ENCODE measurements at regions not wholly inside any gene's neighbourhood (a gene's known extent, or its start where the extent isn't known, plus 50 kb on each side); places are given as distances from the start of the nearest gene placed in this dataset.

- no peak for TF ChIP-seq CTCF (IDR thresholded peaks at IDR 0.05; ENCODE audit: control insufficient read depth, insufficient read depth, low read depth, low read length, missing control alignments)
- no peak overlapping the region for H3K4me3 ChIP-seq (ENCODE audit: control insufficient read depth, low read depth, low read length)
- DNase-seq (ENCODE audit: low read depth), result no peak
These were observed 177.1 kb upstream of the LCORL start for GRCh38 chr4:18198653-18199052.

DNA sequence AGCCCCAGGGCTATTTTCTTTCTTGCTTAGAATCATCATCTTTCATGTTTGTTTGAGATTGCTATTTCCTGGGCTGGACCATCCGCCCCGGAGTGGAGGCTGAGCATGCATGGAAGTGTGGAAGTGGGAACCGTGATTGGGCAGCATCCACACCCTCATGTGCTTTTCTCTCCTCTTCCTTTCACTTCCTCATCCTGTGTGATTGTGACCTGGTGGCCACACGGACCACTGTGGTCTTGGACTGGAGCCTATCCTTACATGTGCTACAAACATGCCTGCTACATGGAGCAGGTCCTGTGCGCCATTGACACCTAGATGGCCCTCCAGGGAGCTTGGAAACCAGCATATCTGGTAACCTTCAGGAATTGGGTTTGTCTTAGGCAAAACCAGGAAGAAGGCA is 175.9 kb upstream of the LCORL start:
- no peak for DNase-seq (ENCODE audit: low read depth)
- TF ChIP-seq CTCF (IDR thresholded peaks at IDR 0.05; ENCODE audit: control insufficient read depth, insufficient read depth, low read depth, low read length, missing control alignments), result no peak
- H3K4me3 ChIP-seq (ENCODE audit: control insufficient read depth, low read depth, low read length), result no peak overlapping the region

DNA sequence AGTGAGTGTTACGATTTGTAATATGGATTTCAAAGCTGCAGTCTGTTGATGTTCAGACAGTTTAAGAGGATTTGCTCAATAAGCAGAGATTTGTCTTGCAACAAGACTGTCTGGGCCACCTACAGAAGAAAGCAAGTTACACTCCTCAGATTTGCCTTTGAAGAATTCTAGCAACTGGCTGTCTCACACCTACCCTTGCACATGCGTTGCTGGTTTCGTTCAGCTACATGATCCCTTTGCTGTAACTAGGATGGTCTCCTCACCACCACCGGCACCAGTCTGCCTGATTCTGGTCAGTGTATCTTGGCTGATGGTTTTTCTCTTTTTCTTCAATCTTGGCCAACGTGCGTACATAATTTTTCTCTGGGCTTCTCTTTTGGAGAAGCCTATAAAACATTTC is 172.7 kb upstream of the LCORL start:
- no peak overlapping the region for H3K4me3 ChIP-seq (ENCODE audit: control insufficient read depth, low read depth, low read length)
- no peak for DNase-seq (ENCODE audit: low read depth)
- TF ChIP-seq CTCF (IDR thresholded peaks at IDR 0.05; ENCODE audit: control insufficient read depth, insufficient read depth, low read depth, low read length, missing control alignments), result no peak

DNA sequence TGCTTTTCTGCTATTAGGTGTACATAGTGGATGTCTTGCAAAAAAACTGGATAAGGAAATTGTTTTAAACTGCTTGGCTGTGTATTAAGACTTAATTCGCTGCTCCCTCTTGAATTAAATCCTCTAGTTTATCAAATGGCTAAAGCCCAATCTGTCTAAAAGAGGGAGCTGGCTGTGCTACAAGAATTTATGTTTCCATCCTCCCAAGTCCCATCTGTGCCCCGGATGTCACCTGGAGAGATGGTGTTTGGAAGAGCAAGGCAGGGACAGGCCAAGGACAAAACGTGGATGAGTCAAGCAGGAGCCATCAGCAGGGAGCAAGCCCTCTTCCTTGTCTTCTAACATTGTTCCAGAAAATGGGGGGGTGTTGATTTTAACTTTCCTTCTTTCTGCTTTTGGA is 171.3 kb upstream of the LCORL start:
- no peak for TF ChIP-seq CTCF (IDR thresholded peaks at IDR 0.05; ENCODE audit: control insufficient read depth, insufficient read depth, low read depth, low read length, missing control alignments)
- no peak overlapping the region for H3K4me3 ChIP-seq (ENCODE audit: control insufficient read depth, low read depth, low read length)
- DNase-seq (ENCODE audit: low read depth), result no peak

- no peak for TF ChIP-seq CTCF (IDR thresholded peaks at IDR 0.05; ENCODE audit: control insufficient read depth, insufficient read depth, low read depth, low read length, missing control alignments)
- DNase-seq (ENCODE audit: low read depth), result no peak
- no peak overlapping the region for H3K4me3 ChIP-seq (ENCODE audit: control insufficient read depth, low read depth, low read length)
These were observed 163.9 kb upstream of the LCORL start for GRCh38 chr4:18185491-18185890.

DNA sequence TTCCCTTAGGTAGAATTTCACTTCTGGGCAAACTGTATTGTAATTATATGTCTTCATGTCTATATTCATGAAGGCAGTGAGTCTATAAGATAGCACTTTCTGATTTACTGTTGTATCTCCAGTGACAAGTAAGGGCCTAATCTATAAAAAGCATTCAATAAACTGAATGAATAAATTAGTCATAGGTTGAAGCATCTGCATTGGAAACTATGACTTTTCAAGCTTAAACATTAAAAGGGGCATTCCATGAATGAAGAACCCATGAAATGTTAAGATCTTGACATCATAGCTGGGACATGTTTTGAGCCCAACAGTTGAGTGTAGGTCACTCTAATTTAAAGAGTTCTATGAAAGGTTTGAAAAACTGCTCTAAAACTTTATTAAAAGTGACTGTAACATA is 159.3 kb upstream of the LCORL start:
- H3K4me3 ChIP-seq (ENCODE audit: control insufficient read depth, low read depth, low read length), result no peak overlapping the region
- TF ChIP-seq CTCF (IDR thresholded peaks at IDR 0.05; ENCODE audit: control insufficient read depth, insufficient read depth, low read depth, low read length, missing control alignments), result no peak
- no peak for DNase-seq (ENCODE audit: low read depth)

DNA sequence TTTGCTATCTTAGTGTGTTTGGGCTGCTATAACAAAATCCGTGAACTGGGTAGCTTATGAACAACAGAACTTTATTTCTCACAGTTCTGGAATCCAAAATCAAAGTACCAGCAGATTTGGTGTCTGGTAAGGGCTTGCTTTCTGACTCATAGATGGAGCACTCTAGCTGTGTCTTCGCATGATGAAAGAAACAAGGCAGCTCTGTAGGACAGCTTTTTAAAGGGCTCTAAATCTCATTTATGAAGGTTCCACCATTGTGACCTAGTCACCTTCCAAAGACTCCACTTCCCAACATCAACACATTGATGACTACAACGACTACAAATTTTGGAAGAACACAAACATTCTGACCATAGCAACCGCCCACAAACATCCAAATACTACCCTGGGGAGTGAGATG is 158.6 kb upstream of the LCORL start:
- no peak for TF ChIP-seq CTCF (IDR thresholded peaks at IDR 0.05; ENCODE audit: control insufficient read depth, insufficient read depth, low read depth, low read length, missing control alignments)
- DNase-seq (ENCODE audit: low read depth), result no peak
- no peak overlapping the region for H3K4me3 ChIP-seq (ENCODE audit: control insufficient read depth, low read depth, low read length)
